Ascending aorta (tissue), 2 donors: ENCODE measurements at regions not wholly inside any gene's neighbourhood (a gene's known extent, or its start where the extent isn't known, plus 50 kb on each side); places are given as distances from the start of the nearest gene placed in this dataset.

Experiments
- DNase-seq, 2 donors: peaks; one replicate each; pipeline ENCODE4 v3.0.0-alpha.2; 2019; ENCODE audit warnings: low spot score in 2 of 2
- H3K27ac ChIP-seq, 2 donors: fragments of 200-600 bp; sonication (generic); one replicate each; pipeline ENCODE4 v1.5.1; 2016 to 2017; ENCODE audit warnings: mild to moderate bottlenecking in 1 of 2
- H3K27me3 ChIP-seq: fragments of 200-600 bp; sonication (generic); one replicate; pipeline ENCODE4 v1.5.1; 2017
- H3K36me3 ChIP-seq, 2 donors: fragments of 200-600 bp; sonication (generic); one replicate each; pipeline ENCODE4 v1.5.1; 2016
- H3K4me1 ChIP-seq, 2 donors: fragments of 200-600 bp; sonication (generic); one replicate each; pipeline ENCODE4 v1.5.1; 2016 to 2017; ENCODE audit warnings: mild to moderate bottlenecking in 1 of 2
- H3K4me3 ChIP-seq, 2 donors: fragments of 200-600 bp; sonication (generic); one replicate each; pipeline ENCODE4 v1.5.1; 2016 to 2017; ENCODE audit warnings: mild to moderate bottlenecking in 1 of 2
- H3K9me3 ChIP-seq, 2 donors: fragments of 200-600 bp; sonication (generic); one replicate each; pipeline ENCODE4 v1.5.1; 2016
- intact Hi-C: fragments of 100-400 bp; cut with DNase I; formaldehyde crosslinking; loops from one replicate; pipeline ENCODE4 v1.15.1; 2023
- TF ChIP-seq, protein P1 (sequence below), 3 experiments: fragments of 200-600 bp in 2 of 3; fragments of 450-650 bp in 1 of 3; sonication (generic) in 2 of 3; IDR thresholded peaks; one replicate each; pipeline ENCODE4 v1.5.1; 2016 to 2019; ENCODE audit warnings: antibody characterized with exemption in 3 of 3, mild to moderate bottlenecking in 1 of 3, moderate library complexity in 1 of 3

DNA sequence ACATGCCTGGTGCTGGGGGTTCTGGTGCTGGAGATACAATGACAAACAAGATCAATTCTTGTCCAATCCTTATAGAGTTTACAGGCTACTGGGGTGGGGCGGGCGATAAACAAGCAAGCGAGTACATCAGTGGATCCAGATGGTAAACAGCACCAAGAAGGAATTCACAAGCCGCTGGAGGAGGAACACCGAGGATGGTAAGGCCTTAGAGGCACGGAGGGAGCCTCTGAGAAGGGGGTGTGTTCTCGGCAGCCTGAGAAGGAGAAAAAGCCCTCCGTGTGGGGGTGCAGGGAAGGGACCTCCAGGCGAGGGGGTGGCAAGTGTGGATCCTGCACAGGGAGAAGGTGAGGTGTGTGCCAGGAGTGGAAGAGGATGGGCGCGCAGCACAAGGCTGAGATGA lies 276.5 kb upstream of the FOXQ1 start:
- Histone ChIP-seq H3K4me3 (no peak overlapping the region), H3K36me3 (no peaks in the 10 kb centered on the region), H3K4me1 (no peaks in the 10 kb centered on the region), H3K9me3 (no peaks in the 10 kb centered on the region), H3K27me3 (no peaks in the 10 kb centered on the region), H3K27ac (no peak overlapping the region)
- intact Hi-C loops, result no loop called here
- no peak for DNase-seq
- TF ChIP-seq, protein P1, sequence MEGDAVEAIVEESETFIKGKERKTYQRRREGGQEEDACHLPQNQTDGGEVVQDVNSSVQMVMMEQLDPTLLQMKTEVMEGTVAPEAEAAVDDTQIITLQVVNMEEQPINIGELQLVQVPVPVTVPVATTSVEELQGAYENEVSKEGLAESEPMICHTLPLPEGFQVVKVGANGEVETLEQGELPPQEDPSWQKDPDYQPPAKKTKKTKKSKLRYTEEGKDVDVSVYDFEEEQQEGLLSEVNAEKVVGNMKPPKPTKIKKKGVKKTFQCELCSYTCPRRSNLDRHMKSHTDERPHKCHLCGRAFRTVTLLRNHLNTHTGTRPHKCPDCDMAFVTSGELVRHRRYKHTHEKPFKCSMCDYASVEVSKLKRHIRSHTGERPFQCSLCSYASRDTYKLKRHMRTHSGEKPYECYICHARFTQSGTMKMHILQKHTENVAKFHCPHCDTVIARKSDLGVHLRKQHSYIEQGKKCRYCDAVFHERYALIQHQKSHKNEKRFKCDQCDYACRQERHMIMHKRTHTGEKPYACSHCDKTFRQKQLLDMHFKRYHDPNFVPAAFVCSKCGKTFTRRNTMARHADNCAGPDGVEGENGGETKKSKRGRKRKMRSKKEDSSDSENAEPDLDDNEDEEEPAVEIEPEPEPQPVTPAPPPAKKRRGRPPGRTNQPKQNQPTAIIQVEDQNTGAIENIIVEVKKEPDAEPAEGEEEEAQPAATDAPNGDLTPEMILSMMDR (IDR thresholded peaks at IDR 0.05), result no peak

DNA sequence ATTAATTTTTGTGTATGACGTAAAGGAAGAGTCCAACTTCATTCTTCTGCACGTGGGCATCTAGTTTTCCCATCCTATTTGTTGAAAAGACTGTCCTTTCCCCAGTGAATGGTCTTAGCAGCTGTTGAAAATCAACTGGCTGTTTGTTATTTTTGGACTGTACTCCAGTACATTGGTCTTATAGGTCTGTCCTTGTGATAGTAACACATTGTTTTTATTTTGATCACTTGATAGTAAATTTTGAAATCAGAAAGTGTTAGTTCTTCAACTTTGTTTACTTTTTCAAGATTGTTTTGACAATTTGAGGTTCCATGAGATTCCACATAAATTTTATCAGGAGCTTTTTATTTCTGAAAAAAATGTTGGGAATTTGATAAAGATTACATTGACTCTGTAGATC lies 280.2 kb upstream of the FOXQ1 start:
- DNase-seq, result no peak

DNA sequence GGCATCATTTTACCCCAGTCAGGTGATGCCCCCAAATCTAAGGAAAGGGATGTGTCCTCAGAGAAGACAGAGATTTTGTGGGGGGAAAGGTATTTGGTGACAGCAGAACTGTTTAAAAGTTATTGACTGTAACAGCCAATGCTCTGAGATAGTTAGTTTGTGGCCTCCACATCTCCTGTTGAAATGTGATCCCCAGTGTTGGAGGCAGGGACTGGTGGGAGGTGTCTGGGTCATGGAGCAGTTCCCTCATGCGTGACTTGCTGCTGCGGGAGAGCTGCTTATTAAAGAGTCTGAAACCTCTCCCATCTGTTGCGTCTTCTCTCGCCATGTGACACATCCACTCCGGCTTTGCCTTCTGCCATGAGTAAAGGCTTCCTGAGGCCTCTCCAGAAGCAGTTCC lies 282.8 kb upstream of the FOXQ1 start:
- no peak for DNase-seq
- Histone ChIP-seq H3K27me3 (no peaks in the 10 kb centered on the region), H3K27ac (no peak overlapping the region), H3K4me3 (no peak overlapping the region), H3K36me3 (no peaks in the 10 kb centered on the region), H3K4me1 (no peaks in the 10 kb centered on the region), H3K9me3 (no peaks in the 10 kb centered on the region)
- intact Hi-C loops, result no loop called here
- TF ChIP-seq, protein P1 (IDR thresholded peaks at IDR 0.05), result no peak

More for the DNA sequence above, 280.2 kb upstream of the FOXQ1 start:
- H3K9me3 ChIP-seq, result no peaks in the 10 kb centered on the region
- no peak overlapping the region for H3K4me3 ChIP-seq
- no peaks in the 10 kb centered on the region for H3K36me3 ChIP-seq
- intact Hi-C loops, result no loop called here
- H3K4me1 ChIP-seq, result no peaks in the 10 kb centered on the region
- H3K27me3 ChIP-seq, result no peaks in the 10 kb centered on the region
- TF ChIP-seq, protein P1 (IDR thresholded peaks at IDR 0.05), result no peak
- no peak overlapping the region for H3K27ac ChIP-seq

DNA sequence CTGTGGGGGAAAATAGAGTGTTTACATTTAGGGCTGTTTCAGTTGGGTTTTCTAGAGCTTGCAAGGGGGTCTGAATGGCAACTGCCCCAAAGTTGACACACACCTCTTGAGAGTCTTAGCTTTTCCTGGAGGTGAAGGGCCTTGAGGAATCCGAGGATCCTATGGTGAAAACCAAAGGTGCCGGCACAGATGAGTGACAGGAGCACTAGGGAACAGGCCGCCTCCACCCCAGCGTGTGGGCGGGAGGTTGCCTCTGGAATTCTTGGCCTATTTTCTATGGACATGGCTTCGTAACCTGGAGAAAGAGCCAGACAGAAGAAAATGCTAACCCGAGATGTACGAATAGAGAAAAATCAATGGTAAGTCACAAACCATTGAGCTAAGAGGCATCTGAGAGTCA lies 283.2 kb upstream of the FOXQ1 start:
- TF ChIP-seq, protein P1 (IDR thresholded peaks at IDR 0.05), result no peak
- Histone ChIP-seq H3K36me3 (no peaks in the 10 kb centered on the region), H3K9me3 (no peaks in the 10 kb centered on the region), H3K4me3 (no peak overlapping the region), H3K27me3 (no peaks in the 10 kb centered on the region), H3K4me1 (no peaks in the 10 kb centered on the region), H3K27ac (no peak overlapping the region)
- intact Hi-C loops, result no loop called here
- DNase-seq, result no peak

DNA sequence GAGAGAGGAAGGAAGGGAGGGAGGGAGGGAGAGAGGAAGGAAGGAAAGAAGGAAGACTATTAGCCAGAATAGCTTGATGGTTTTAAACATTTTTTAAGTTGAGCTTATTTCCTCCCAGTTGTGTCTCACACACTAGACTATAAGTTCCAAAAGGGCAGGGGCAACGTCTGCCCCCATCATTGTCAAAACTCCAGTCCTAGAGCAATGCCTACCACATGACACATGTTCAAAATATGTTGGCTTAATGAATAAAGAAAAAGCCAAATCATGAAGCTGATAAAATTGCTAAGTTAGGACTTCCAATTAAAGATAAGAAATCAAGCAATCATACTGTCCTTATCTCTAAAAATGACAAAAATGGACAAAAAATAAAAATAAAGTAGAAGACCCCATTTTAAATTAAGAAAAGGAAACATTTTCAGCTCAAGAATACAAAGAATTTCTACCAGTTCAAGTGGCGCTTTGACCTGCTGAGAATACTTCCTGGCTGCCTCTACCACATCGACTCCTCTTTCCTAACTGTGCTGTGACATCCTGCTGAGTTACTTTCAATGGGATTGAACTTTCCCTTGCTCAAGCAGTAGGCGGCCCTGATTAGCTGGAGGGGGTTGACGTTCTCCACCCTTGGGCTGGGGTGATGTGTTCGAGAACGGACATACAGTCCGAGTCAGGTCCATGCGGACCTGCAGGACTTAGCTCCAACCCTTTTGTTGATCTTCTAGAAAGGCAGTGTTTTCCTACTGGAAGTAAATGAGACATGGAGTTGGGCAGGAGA lies 283.9 kb upstream of the FOXQ1 start:
- Histone ChIP-seq H3K27ac (no peak overlapping the region), H3K27me3 (no peaks in the 10 kb centered on the region), H3K9me3 (no peaks in the 10 kb centered on the region), H3K4me1 (no peaks in the 10 kb centered on the region), H3K4me3 (no peak overlapping the region), H3K36me3 (no peaks in the 10 kb centered on the region)
- intact Hi-C loops, result no loop called here
- TF ChIP-seq, protein P1 (IDR thresholded peaks at IDR 0.05), result no peak
- no peak for DNase-seq
